GM13976 (cell line): ENCODE measurements at regions not wholly inside any gene's neighbourhood (a gene's known extent, or its start where the extent isn't known, plus 50 kb on each side); places are given as distances from the start of the nearest gene placed in this dataset.

Experiments
- DNase-seq: peaks from one replicate; pipeline ENCODE4 v3.0.0; 2012; ENCODE audit warnings: low spot score
- in situ Hi-C: fragments of 300-500 bp; cut with MboI; formaldehyde crosslinking; loops from one replicate; pipeline ENCODE4 v1.12.0; 2022; ENCODE audit warnings: low sequenced_read_pairs, mixed read lengths, inconsistent platforms; ENCODE audit not compliant: unreplicated experiment
- TF ChIP-seq, protein P1 (sequence below): IDR thresholded peaks from 2 replicates; pipeline ENCODE4 v1.5.1; 2012; ENCODE audit warnings: borderline replicate concordance, mild to moderate bottlenecking; ENCODE audit not compliant: insufficient read depth; ENCODE audit errors: extremely low read depth, missing control alignments, control extremely low read depth

GRCh38 chr1:29675481-29676263, 439.4 kb downstream of the PTPRU start:
- TF ChIP-seq, protein P1, sequence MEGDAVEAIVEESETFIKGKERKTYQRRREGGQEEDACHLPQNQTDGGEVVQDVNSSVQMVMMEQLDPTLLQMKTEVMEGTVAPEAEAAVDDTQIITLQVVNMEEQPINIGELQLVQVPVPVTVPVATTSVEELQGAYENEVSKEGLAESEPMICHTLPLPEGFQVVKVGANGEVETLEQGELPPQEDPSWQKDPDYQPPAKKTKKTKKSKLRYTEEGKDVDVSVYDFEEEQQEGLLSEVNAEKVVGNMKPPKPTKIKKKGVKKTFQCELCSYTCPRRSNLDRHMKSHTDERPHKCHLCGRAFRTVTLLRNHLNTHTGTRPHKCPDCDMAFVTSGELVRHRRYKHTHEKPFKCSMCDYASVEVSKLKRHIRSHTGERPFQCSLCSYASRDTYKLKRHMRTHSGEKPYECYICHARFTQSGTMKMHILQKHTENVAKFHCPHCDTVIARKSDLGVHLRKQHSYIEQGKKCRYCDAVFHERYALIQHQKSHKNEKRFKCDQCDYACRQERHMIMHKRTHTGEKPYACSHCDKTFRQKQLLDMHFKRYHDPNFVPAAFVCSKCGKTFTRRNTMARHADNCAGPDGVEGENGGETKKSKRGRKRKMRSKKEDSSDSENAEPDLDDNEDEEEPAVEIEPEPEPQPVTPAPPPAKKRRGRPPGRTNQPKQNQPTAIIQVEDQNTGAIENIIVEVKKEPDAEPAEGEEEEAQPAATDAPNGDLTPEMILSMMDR, result no peak
- no peak for DNase-seq
- in situ Hi-C loops, result no loop called here

DNA sequence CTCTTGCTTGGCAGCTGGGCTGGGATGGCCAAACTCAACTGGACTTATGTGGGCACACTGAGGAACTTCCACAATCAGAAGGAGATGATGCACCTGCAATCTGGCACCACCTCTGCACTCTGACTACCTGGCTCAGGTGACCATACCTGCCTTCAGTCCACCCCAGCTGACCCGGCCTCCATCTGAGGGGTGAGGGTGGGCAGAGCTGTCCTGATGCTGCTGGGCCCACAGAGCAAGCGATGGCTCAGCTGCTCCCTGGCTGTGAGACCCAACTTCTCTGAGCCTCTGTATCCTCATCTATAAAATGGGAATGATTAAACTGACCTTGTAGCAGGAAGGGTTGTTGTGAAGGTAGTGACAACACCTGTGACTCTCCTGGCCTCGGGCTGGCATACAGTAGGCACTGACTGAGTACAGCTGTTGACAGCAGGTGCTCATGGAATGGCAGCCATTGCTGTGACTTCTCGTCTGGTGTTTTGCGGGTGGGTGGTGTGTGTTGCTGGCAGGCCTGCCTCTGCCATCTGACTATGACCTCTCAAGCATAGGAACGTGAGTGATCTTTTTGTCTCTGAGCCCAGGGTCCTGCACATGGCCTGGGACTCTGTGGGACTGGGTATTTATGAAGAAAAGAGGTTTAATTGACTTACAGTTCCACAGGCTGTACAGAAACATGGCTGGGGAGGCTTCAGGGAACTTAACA, 438.5 kb downstream of the PTPRU start:
- TF ChIP-seq, protein P1, result no peak
- in situ Hi-C loops, result no loop called here
- no peak for DNase-seq

DNA sequence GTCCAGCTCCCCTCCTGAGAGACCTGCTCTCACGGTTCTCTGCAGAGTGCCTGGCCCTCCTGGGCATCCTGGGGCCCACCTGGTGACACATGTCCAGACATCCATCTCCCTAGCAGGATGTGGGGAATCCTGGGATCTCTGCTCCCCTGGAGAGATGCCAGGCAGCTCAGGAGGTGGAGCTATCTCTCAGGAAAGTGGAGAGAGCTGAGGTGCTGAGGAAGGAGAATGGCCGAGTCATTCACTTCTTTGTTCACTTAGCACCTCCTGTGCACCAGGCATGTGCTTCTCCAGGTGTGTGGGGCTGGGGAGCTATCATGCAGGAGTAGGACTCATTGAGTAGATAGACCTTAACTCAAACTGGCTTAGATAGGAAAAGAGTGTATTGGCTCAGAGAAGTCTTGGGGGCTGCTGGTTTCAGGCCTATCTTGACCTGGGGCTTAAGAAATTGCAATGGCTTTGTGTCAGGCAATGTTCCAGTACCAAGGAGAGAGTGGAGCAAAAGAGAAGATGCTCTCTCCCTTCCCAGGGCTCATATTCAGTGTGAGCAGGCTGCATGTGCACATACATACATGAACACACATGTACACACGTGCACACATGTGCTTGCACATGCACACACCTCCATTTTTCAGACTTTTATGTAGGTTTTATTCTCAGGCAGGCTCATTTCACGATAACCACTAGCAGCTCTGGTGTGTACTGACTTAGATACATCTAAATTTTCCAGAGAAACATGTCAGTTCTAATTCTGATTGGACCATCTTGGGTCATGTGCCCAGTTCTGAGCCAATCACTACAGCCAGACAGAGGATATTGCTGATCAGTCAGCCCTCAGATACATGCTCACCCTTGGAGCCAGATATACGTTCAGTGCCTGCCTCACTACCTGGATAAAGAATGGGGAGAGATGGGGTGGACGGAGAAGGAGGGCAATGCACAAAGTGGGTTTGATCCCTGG, 437.6 kb downstream of the PTPRU start:
- TF ChIP-seq, protein P1, result no peak

DNA sequence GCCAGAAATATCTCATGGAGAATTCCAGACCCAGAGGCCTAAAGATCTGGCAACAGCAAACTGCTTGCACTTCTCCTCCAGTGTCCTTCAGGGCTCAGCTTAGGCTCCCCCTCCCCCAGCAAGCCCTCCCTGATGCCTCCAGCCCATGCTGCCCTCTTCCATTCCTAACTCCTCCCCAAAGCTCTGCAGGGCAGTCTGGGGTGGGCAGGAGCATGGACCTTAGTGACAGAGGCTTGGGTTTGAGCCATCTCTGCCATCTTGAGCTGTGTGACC, 436.8 kb downstream of the PTPRU start:
- TF ChIP-seq, protein P1, result no peak
- DNase-seq, result no peak
- in situ Hi-C loops, result no loop called here

More for the DNA sequence above, 437.6 kb downstream of the PTPRU start:
- DNase-seq, result no peak
- in situ Hi-C loops, result no loop called here

GRCh38 chr1:29672416-29673227, 436.3 kb downstream of the PTPRU start:
- TF ChIP-seq, protein P1, result no peak
- no peak for DNase-seq
- in situ Hi-C loops, result no loop called here
